ENCODE measurements at regions not wholly inside any gene's neighbourhood (a gene's known extent, or its start where the extent isn't known, plus 50 kb on each side); places are given as distances from the start of the nearest gene placed in this dataset.

DNA sequence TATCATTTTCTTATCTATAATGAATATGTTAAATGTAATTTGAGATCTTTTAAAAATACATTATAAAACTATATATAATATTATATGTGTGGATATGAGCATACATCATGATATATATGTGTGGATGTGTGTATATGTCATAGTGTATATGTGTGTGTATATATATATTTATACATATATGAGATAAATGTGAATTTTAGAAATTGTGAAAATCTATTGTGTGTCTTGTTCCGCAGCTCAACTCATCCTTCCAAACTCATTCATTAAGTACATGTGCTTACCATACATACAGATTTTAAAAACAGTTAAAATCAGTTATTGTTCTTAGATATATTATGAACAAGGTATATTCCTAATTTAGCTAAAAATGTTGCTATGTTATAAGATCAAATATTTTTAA is 435.2 kb upstream of the MIR17HG start:
- no peak for TF ChIP-seq ZNF274 (IDR thresholded peaks at IDR 0.05; ENCODE audit: low read depth, low read length)
- TF ChIP-seq CBX3 (IDR thresholded peaks at IDR 0.05; ENCODE audit: low read depth) = no peak
- TF ChIP-seq CEBPB (IDR thresholded peaks at IDR 0.05; ENCODE audit: low read depth) = no peak
- no peak for TF ChIP-seq JUND (IDR thresholded peaks at IDR 0.05)
- no peak for TF ChIP-seq POLR2AphosphoS5 (IDR thresholded peaks at IDR 0.05; ENCODE audit: low read depth, low read length)
- TF ChIP-seq, protein P1, sequence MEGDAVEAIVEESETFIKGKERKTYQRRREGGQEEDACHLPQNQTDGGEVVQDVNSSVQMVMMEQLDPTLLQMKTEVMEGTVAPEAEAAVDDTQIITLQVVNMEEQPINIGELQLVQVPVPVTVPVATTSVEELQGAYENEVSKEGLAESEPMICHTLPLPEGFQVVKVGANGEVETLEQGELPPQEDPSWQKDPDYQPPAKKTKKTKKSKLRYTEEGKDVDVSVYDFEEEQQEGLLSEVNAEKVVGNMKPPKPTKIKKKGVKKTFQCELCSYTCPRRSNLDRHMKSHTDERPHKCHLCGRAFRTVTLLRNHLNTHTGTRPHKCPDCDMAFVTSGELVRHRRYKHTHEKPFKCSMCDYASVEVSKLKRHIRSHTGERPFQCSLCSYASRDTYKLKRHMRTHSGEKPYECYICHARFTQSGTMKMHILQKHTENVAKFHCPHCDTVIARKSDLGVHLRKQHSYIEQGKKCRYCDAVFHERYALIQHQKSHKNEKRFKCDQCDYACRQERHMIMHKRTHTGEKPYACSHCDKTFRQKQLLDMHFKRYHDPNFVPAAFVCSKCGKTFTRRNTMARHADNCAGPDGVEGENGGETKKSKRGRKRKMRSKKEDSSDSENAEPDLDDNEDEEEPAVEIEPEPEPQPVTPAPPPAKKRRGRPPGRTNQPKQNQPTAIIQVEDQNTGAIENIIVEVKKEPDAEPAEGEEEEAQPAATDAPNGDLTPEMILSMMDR (IDR thresholded peaks at IDR 0.05 in 2 of 3, conservative IDR thresholded peaks at IDR 0.05 in 1 of 3; ENCODE audit: borderline replicate concordance in 1 of 3, insufficient read depth in 1 of 3, low read depth in 2 of 3, low read length in 2 of 3) = no peak
- TF ChIP-seq EGR1 (IDR thresholded peaks at IDR 0.05; ENCODE audit: low read depth) = no peak
- no peak for TF ChIP-seq SP1 (IDR thresholded peaks at IDR 0.05; ENCODE audit: low read depth)
- no peak for TF ChIP-seq SIN3A (IDR thresholded peaks at IDR 0.05; ENCODE audit: low read depth)
- TF ChIP-seq, protein P2, sequence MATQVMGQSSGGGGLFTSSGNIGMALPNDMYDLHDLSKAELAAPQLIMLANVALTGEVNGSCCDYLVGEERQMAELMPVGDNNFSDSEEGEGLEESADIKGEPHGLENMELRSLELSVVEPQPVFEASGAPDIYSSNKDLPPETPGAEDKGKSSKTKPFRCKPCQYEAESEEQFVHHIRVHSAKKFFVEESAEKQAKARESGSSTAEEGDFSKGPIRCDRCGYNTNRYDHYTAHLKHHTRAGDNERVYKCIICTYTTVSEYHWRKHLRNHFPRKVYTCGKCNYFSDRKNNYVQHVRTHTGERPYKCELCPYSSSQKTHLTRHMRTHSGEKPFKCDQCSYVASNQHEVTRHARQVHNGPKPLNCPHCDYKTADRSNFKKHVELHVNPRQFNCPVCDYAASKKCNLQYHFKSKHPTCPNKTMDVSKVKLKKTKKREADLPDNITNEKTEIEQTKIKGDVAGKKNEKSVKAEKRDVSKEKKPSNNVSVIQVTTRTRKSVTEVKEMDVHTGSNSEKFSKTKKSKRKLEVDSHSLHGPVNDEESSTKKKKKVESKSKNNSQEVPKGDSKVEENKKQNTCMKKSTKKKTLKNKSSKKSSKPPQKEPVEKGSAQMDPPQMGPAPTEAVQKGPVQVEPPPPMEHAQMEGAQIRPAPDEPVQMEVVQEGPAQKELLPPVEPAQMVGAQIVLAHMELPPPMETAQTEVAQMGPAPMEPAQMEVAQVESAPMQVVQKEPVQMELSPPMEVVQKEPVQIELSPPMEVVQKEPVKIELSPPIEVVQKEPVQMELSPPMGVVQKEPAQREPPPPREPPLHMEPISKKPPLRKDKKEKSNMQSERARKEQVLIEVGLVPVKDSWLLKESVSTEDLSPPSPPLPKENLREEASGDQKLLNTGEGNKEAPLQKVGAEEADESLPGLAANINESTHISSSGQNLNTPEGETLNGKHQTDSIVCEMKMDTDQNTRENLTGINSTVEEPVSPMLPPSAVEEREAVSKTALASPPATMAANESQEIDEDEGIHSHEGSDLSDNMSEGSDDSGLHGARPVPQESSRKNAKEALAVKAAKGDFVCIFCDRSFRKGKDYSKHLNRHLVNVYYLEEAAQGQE (IDR thresholded peaks at IDR 0.05; ENCODE audit: low read depth) = no peak
- TF ChIP-seq POLR2A (IDR thresholded peaks at IDR 0.05; ENCODE audit: borderline replicate concordance, extremely low read depth, insufficient read depth, insufficient read length) = no peak
- TF ChIP-seq EZH2 (IDR thresholded peaks at IDR 0.05) = no peak
- no peak for TF ChIP-seq YY1 (IDR thresholded peaks at IDR 0.05; ENCODE audit: extremely low read depth, insufficient replicate concordance, low read depth, low read length)
- Histone ChIP-seq H3K79me2 (ENCODE audit: insufficient read depth, low read length) (no peaks in the 10 kb centered on the region), H3K4me2 (ENCODE audit: low read length) (no peak overlapping the region), H4K20me1 (ENCODE audit: insufficient read depth) (no peaks in the 10 kb centered on the region), H3K27me3 (ENCODE audit: insufficient read depth, low read length) (no peaks in the 10 kb centered on the region), H3K9me3 (ENCODE audit: control insufficient read depth in 1 of 2, insufficient read depth in 1 of 2, low read depth in 1 of 2, low read length in 2 of 2) (no peaks in the 10 kb centered on the region; a peak in 1 of 4 replicates), H2AFZ (ENCODE audit: low read depth, low read length, poor library complexity, severe bottlenecking) (no peak overlapping the region), H3K36me3 (ENCODE audit: control insufficient read depth in 1 of 2, insufficient read depth in 2 of 2, low read length in 2 of 2) (no peaks in the 10 kb centered on the region), H3K9me2 (ENCODE audit: insufficient read depth) (no peaks in the 10 kb centered on the region), H3K9ac (ENCODE audit: low read length) (no peak overlapping the region), H3K4me1 (ENCODE audit: control insufficient read depth in 1 of 2, insufficient read depth in 2 of 2, low read length in 2 of 2) (no peaks in the 10 kb centered on the region), H3K27ac (ENCODE audit: low read depth, low read length) (no peak overlapping the region), H3K4me3 (replicated peaks in 1 of 2; ENCODE audit: low read depth in 1 of 2, low read length in 2 of 2) (no peak overlapping the region)
- ChIA-PET POLR2A (no interaction called here), RAD21 (ENCODE audit: low non-redundant PET in 1 of 2, low total read pairs in 2 of 2, uncharacterized antibody in 2 of 2, unreplicated experiment in 2 of 2) (no interaction called here), CTCF (no interaction called here)
- DNase-seq (ENCODE audit: low read depth, low spot score) = no peak
- intact Hi-C loops (cut with micrococcal nuclease) = no loop called here
- no TSS peak for BruUV-seq (replicated peaks)
- no peak for ATAC-seq

Measured in HCT116 (cell line).